ENCODE measurements at regions not wholly inside any gene's neighbourhood (a gene's known extent, or its start where the extent isn't known, plus 50 kb on each side); places are given as distances from the start of the nearest gene placed in this dataset.

- TF ChIP-seq CTCF (conservative IDR thresholded peaks at IDR 0.05; ENCODE audit: low read length) = no peak
- no peak overlapping the region for H3K4me3 ChIP-seq (ENCODE audit: low read length)
- no peak for DNase-seq (ENCODE audit: low read depth)
Observed at GRCh38 chr10:31646519-31646918, 282.1 kb downstream of the ARHGAP12 start.

- H3K4me3 ChIP-seq (ENCODE audit: low read length) = no peak overlapping the region
- no peak for DNase-seq (ENCODE audit: low read depth)
- TF ChIP-seq CTCF (conservative IDR thresholded peaks at IDR 0.05; ENCODE audit: low read length) = no peak
Observed at GRCh38 chr10:31645786-31646185, 282.8 kb downstream of the ARHGAP12 start.

- TF ChIP-seq CTCF (conservative IDR thresholded peaks at IDR 0.05; ENCODE audit: low read length) = no peak
- H3K4me3 ChIP-seq (ENCODE audit: low read length) = no peak overlapping the region
- peak; percentile 54 for DNase-seq (ENCODE audit: low read depth)
Observed at GRCh38 chr10:31644931-31645633, 283.5 kb downstream of the ARHGAP12 start.

GRCh38 chr10:31642281-31642680 lies 286.4 kb downstream of the ARHGAP12 start:
- no peak overlapping the region for H3K4me3 ChIP-seq (ENCODE audit: low read length)
- TF ChIP-seq CTCF (conservative IDR thresholded peaks at IDR 0.05; ENCODE audit: low read length) = no peak
- peak; percentile 41 for DNase-seq (ENCODE audit: low read depth)

- peak; percentile 53 for DNase-seq (ENCODE audit: low read depth)
- H3K4me3 ChIP-seq (ENCODE audit: low read length) = no peak overlapping the region
- TF ChIP-seq CTCF (conservative IDR thresholded peaks at IDR 0.05; ENCODE audit: low read length) = no peak
Observed at GRCh38 chr10:31635415-31636065, 293.1 kb downstream of the ARHGAP12 start.

GRCh38 chr10:31635009-31635408 lies 293.6 kb downstream of the ARHGAP12 start:
- no peak overlapping the region for H3K4me3 ChIP-seq (ENCODE audit: low read length)
- peak; percentile 27 for DNase-seq (ENCODE audit: low read depth)
- no peak for TF ChIP-seq CTCF (conservative IDR thresholded peaks at IDR 0.05; ENCODE audit: low read length)
